Naive thymus-derived CD4-positive, alpha-beta T cell (primary cell): ENCODE measurements at regions not wholly inside any gene's neighbourhood (a gene's known extent, or its start where the extent isn't known, plus 50 kb on each side); places are given as distances from the start of the nearest gene placed in this dataset.

Source experiments
- ATAC-seq: fragments of 150-1000 bp; cut with Tn5 transposase; 2 replicates; pipeline ENCODE4 v1.10.0; 2021; ENCODE audit warnings: mild to moderate bottlenecking, moderate library complexity
- CTCF ChIA-PET: fragments of 350-600 bp; sonication (Branson Sonifier 250); formaldehyde crosslinking; loops from one replicate; lab custom pipeline; 2021; ENCODE audit warnings: antibody characterized with exemption; lab: Charles Lee
- POLR2A ChIA-PET: fragments of 350-600 bp; sonication (Branson Sonifier 250); formaldehyde crosslinking; loops from one replicate; lab custom pipeline; 2021; ENCODE audit warnings: antibody characterized with exemption, inconsistent platforms; lab: Charles Lee
- DNase-seq, 9 donors: peaks; one replicate each; pipeline versions ENCODE4 v3.0.0 to v3.0.0-alpha.2; 2020 to 2022; ENCODE audit warnings: mixed read lengths in 1 of 9
- H3K27ac ChIP-seq: one replicate; pipeline ENCODE4 v1.7.0; 2013; ENCODE audit warnings: mild to moderate bottlenecking, low read depth, low read length, moderate library complexity
- H3K27me3 ChIP-seq, 2 donors: one replicate each; pipeline ENCODE4 v1.7.0; 2013; ENCODE audit warnings: low read length in 2 of 2, mild to moderate bottlenecking in 2 of 2, moderate library complexity in 2 of 2; ENCODE audit not compliant: control insufficient read depth in 2 of 2, insufficient read depth in 2 of 2
- H3K36me3 ChIP-seq, 3 experiments: 1 replicate in 2 of 3; 2 replicates in 1 of 3; pipeline ENCODE4 v1.7.0; 2013; ENCODE audit warnings: low read length in 3 of 3, mild to moderate bottlenecking in 3 of 3, moderate library complexity in 1 of 3; ENCODE audit not compliant: insufficient read depth in 3 of 3, control insufficient read depth in 2 of 3
- H3K4me1 ChIP-seq, 2 donors: one replicate each; pipeline ENCODE4 v1.7.0; 2013; ENCODE audit warnings: low read length in 2 of 2, mild to moderate bottlenecking in 2 of 2, moderate library complexity in 1 of 2; ENCODE audit not compliant: control insufficient read depth in 2 of 2, insufficient read depth in 2 of 2
- H3K4me3 ChIP-seq: 2 replicates; pipeline ENCODE4 v1.7.0; 2013; ENCODE audit warnings: mild to moderate bottlenecking, low read length
- H3K9me3 ChIP-seq, 3 experiments: 1 replicate in 2 of 3; 2 replicates in 1 of 3; pipeline ENCODE4 v1.7.0; 2013; ENCODE audit warnings: low read length in 3 of 3; ENCODE audit not compliant: control insufficient read depth in 2 of 3
- H3K27ac Mint-ChIP-seq, 9 donors: one replicate each; pipeline ENCODE4 v1.8.0; 2020 to 2022; ENCODE audit warnings: mixed read lengths in 9 of 9, mild to moderate bottlenecking in 8 of 9, moderate library complexity in 5 of 9, inconsistent platforms in 2 of 9
- H3K27me3 Mint-ChIP-seq, 5 donors: one replicate each; pipeline ENCODE4 v1.8.0; 2021 to 2022; ENCODE audit warnings: mixed read lengths in 5 of 5, mild to moderate bottlenecking in 1 of 5
- H3K36me3 Mint-ChIP-seq, 5 donors: one replicate each; pipeline ENCODE4 v1.8.0; 2020 to 2022; ENCODE audit warnings: mixed read lengths in 5 of 5, mild to moderate bottlenecking in 3 of 5, inconsistent platforms in 1 of 5
- H3K4me1 Mint-ChIP-seq, 7 donors: one replicate each; pipeline ENCODE4 v1.8.0; 2020 to 2022; ENCODE audit warnings: mixed read lengths in 7 of 7, mild to moderate bottlenecking in 3 of 7, inconsistent platforms in 1 of 7
- H3K4me3 Mint-ChIP-seq, 10 donors: one replicate each; pipeline ENCODE4 v1.8.0; 2020 to 2022; ENCODE audit warnings: mild to moderate bottlenecking in 10 of 10, mixed read lengths in 10 of 10, moderate library complexity in 6 of 10, inconsistent platforms in 2 of 10
- H3K9me3 Mint-ChIP-seq, 11 donors: one replicate each; pipeline ENCODE4 v1.8.0; 2020 to 2022; ENCODE audit warnings: mixed read lengths in 11 of 11, mild to moderate bottlenecking in 4 of 11, inconsistent platforms in 1 of 11, moderate library complexity in 1 of 11
- intact Hi-C, 2 donors: fragments of 100-400 bp; cut with micrococcal nuclease; formaldehyde crosslinking; loops; one replicate each; pipeline ENCODE4 v1.15.1; 2023

DNA sequence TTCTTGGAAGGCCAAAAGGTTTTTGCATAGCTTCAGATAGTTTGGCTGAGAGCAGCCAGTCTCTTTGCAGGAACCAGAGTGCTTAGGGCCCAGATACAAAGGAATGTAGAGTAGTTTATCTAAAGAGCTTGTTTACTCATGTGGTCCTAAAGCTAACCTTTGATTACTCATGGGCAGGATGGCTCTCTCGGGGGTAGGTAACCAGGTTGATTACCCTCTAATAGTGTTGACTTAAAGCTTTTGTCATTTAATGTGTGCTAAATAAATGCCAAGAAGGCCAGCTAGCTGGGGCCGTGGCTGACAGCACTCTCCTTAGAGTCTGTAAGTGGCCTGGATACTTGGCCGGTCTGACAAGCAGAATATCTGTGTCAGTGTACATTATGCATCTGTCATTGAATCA is 69.7 kb upstream of the MAGEB16 start:
- peaks cover 0 to 19% (median 0%) of the 10 kb centered on the region in 11 donors for H3K9me3 Mint-ChIP-seq
- no peak for ATAC-seq
- H3K4me3 Mint-ChIP-seq: no peak overlapping the region
- no peak for DNase-seq
- intact Hi-C loops: no loop called here
- ChIA-PET CTCF (interaction anchor here (0.7 kb wide), 1 partner anchor 85 kb away, joined by 3 read pairs; no protein-coding TSS in a partner anchor), POLR2A (no interaction called here)
- no peaks in the 10 kb centered on the region for H3K4me1 Mint-ChIP-seq
- no peaks in the 10 kb centered on the region for H3K9me3 ChIP-seq
- no peaks in the 10 kb centered on the region for H3K4me1 ChIP-seq
- no peaks in the 10 kb centered on the region for H3K36me3 ChIP-seq
- H3K27ac Mint-ChIP-seq: no peak overlapping the region
- H3K27ac ChIP-seq: no peak overlapping the region
- H3K27me3 Mint-ChIP-seq: no peaks in the 10 kb centered on the region
- no peaks in the 10 kb centered on the region for H3K27me3 ChIP-seq
- H3K4me3 ChIP-seq: no peak overlapping the region
- H3K36me3 Mint-ChIP-seq: no peaks in the 10 kb centered on the region

DNA sequence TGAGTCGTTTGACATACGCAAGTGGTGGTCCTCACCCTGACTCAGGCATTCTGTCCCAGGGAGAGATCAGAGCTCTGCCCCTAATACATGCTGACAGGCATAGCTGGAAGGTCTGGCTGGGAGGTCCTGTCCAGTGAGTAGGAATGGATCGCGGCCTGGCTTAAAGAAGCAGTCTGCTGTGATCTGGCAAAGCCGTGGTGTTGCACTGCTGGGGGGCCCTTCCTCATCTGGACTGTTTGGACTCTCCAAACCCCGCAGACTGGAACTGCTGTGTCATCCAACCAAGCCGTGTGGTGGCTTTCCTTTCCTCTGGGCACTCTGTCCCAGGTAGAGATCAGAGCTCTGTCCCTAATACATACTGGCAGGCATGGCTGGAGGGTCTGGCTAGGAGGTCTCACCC is 64.3 kb upstream of the MAGEB16 start:
- Histone ChIP-seq H3K4me1 (no peaks in the 10 kb centered on the region), H3K9me3 (no peaks in the 10 kb centered on the region), H3K27ac (no peak overlapping the region), H3K27me3 (no peaks in the 10 kb centered on the region), H3K4me3 (no peak overlapping the region), H3K36me3 (no peaks in the 10 kb centered on the region)
- Mint-ChIP-seq H3K36me3 (no peaks in the 10 kb centered on the region), H3K9me3 (peaks cover 0 to 11% (median 0%) of the 10 kb centered on the region in 11 donors), H3K4me3 (no peak overlapping the region), H3K4me1 (no peaks in the 10 kb centered on the region), H3K27me3 (no peaks in the 10 kb centered on the region), H3K27ac (no peak overlapping the region)
- intact Hi-C loops: no loop called here
- ATAC-seq (no peak), DNase-seq (no peak)
- ChIA-PET CTCF (no interaction called here), POLR2A (no interaction called here)

DNA sequence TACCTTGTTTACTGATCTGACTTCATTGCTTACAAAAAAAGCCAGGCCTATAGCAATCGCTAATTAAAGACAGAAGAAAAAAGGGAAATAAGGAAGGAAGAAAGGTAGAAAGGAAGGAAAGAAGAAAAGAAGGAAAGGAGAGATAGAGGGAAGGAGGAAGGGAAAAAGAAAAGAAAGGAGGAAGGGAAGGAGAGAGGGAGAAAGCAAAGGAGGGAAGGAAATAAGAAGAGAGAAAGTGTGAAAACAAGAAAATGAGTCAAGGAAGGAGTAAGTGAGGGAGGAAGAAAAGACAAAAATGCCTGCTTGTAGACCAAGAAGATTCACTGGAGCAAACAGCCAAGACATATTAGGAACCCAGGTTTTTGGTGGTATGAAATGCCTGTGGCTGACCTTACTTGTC is 57.0 kb upstream of the MAGEB16 start:
- H3K27ac ChIP-seq: no peak overlapping the region
- intact Hi-C loops: no loop called here
- Mint-ChIP-seq H3K4me3 (no peak overlapping the region), H3K27me3 (no peaks in the 10 kb centered on the region), H3K27ac (no peak overlapping the region), H3K36me3 (no peaks in the 10 kb centered on the region), H3K9me3 (peaks cover 0 to 2% (median 0%) of the 10 kb centered on the region in 11 donors), H3K4me1 (no peaks in the 10 kb centered on the region)
- no peaks in the 10 kb centered on the region for H3K9me3 ChIP-seq
- ATAC-seq (no peak), DNase-seq (no peak)
- no peaks in the 10 kb centered on the region for H3K27me3 ChIP-seq
- no peaks in the 10 kb centered on the region for H3K4me1 ChIP-seq
- CTCF ChIA-PET: no interaction called here
- H3K36me3 ChIP-seq: no peaks in the 10 kb centered on the region
- POLR2A ChIA-PET: no interaction called here
- no peak overlapping the region for H3K4me3 ChIP-seq

DNA sequence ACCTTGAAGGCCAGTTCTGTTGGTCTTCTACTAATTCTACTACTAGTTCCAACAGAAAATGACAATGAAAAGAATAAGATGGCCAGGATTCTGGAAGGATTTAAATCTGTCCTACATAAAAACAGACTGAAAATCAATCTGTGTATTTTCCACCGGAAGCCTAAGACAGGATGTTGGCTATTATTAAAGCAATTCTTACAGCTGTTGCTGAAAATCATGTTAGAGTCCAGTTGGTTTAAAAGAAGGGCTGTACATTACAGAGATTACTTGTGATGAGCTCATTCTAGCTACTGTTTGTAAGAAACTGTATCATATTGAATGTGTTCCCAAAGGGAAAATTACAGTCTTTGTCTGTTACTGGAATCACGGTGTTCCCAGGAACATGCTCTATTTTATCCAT is 54.8 kb upstream of the MAGEB16 start:
- no peaks in the 10 kb centered on the region for H3K36me3 ChIP-seq
- Mint-ChIP-seq H3K36me3 (no peaks in the 10 kb centered on the region), H3K27ac (no peak overlapping the region), H3K4me3 (no peak overlapping the region), H3K4me1 (no peaks in the 10 kb centered on the region), H3K9me3 (no peaks in the 10 kb centered on the region), H3K27me3 (no peaks in the 10 kb centered on the region)
- H3K4me3 ChIP-seq: no peak overlapping the region
- ChIA-PET CTCF (no interaction called here), POLR2A (no interaction called here)
- H3K27ac ChIP-seq: no peak overlapping the region
- no peaks in the 10 kb centered on the region for H3K4me1 ChIP-seq
- ATAC-seq (no peak), DNase-seq (no peak)
- intact Hi-C loops: no loop called here
- no peaks in the 10 kb centered on the region for H3K9me3 ChIP-seq
- H3K27me3 ChIP-seq: no peaks in the 10 kb centered on the region
